DOHH2 (cell line): ENCODE measurements at regions not wholly inside any gene's neighbourhood (a gene's known extent, or its start where the extent isn't known, plus 50 kb on each side); places are given as distances from the start of the nearest gene placed in this dataset.

Experiments
- H3F3A ChIP-seq: fragments of 200-600 bp; sonication (generic), shearing (Covaris generic); 2 replicates; pipeline ENCODE4 v1.6.0; 2016; ENCODE audit warnings: antibody characterized with exemption, mild to moderate bottlenecking; ENCODE audit not compliant: control insufficient read depth, insufficient read depth
- H3K27ac ChIP-seq: fragments of 200-600 bp; sonication (generic); 2 replicates; pipeline ENCODE4 v1.5.1; 2014; ENCODE audit warnings: low read depth, mild to moderate bottlenecking, low read length, moderate library complexity
- H3K27me3 ChIP-seq: fragments of 200-600 bp; sonication (generic); 2 replicates; pipeline ENCODE4 v1.6.1; 2014; ENCODE audit warnings: mild to moderate bottlenecking, low read length, mixed read lengths; ENCODE audit not compliant: control insufficient read depth
- H3K36me3 ChIP-seq: fragments of 200-600 bp; sonication (generic); 2 replicates; pipeline ENCODE4 v1.6.1; 2014; ENCODE audit warnings: mild to moderate bottlenecking, low read length, moderate library complexity, mixed read lengths; ENCODE audit not compliant: control insufficient read depth
- H3K4me1 ChIP-seq: fragments of 200-600 bp; sonication (generic); 2 replicates; pipeline ENCODE4 v1.6.1; 2014; ENCODE audit warnings: mild to moderate bottlenecking, low read length, mixed read lengths; ENCODE audit not compliant: control insufficient read depth
- H3K4me2 ChIP-seq: fragments of 200-600 bp; sonication (generic); 2 replicates; pipeline ENCODE4 v1.6.0; 2014; ENCODE audit warnings: mild to moderate bottlenecking, low read length, moderate library complexity
- H3K4me3 ChIP-seq: fragments of 200-600 bp; sonication (generic); 2 replicates; pipeline ENCODE4 v1.5.1; 2014; ENCODE audit warnings: mild to moderate bottlenecking, low read length, mixed read lengths
- H3K79me2 ChIP-seq: fragments of 200-600 bp; sonication (generic); 2 replicates; pipeline ENCODE4 v1.6.1; 2014; ENCODE audit warnings: mild to moderate bottlenecking, low read length, mixed read lengths; ENCODE audit not compliant: control insufficient read depth
- H3K9me2 ChIP-seq: fragments of 200-600 bp; sonication (generic); replicated peaks from 2 replicates; pipeline ENCODE4 v1.6.1; 2014; ENCODE audit warnings: mild to moderate bottlenecking, low read length, mixed read lengths; ENCODE audit not compliant: control insufficient read depth
- H3K9me3 ChIP-seq: fragments of 200-600 bp; sonication (generic); 2 replicates; pipeline ENCODE4 v1.6.1; 2014; ENCODE audit warnings: antibody characterized with exemption, low read length, mixed read lengths; ENCODE audit not compliant: control insufficient read depth, insufficient read depth
- H4K20me1 ChIP-seq: fragments of 200-600 bp; sonication (generic); 2 replicates; pipeline ENCODE4 v1.6.0; 2014; ENCODE audit warnings: low read depth, mild to moderate bottlenecking, antibody characterized with exemption, low read length, moderate library complexity; ENCODE audit not compliant: control insufficient read depth, insufficient read depth
- EZH2phosphoT487 ChIP-seq: fragments of 200-600 bp; sonication (generic); IDR thresholded peaks from 2 replicates; pipeline ENCODE4 v1.6.1; 2017; ENCODE audit warnings: borderline replicate concordance, mild to moderate bottlenecking, antibody characterized with exemption, low read length, moderate library complexity, mixed read lengths
- TF ChIP-seq, protein P1 (sequence below): fragments of 200-600 bp; sonication (generic); IDR thresholded peaks from one replicate; pipeline ENCODE4 v1.5.1; 2014; ENCODE audit warnings: antibody characterized with exemption, mild to moderate bottlenecking, low read depth, low read length; ENCODE audit not compliant: poor library complexity, severe bottlenecking

DNA sequence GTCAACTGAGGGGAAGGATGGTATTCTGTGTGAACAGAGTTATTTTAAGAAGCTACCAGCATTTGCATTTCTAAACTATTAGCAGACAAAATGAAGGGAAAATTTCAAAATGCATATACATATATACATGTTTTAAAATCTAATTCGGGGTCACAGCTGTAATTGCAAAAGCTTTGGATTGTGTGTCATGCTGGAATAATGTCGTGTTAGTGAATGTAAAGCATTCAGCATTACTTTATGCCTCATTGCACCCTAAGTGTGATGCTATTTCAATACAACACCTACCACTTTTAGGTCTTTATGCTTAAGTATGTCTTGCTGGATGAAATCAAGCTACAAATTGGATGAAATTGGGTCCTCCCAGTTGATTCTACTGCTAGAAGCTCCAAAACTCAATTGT lies 687.6 kb upstream of the MEF2C start:
- H4K20me1 ChIP-seq = no peaks in the 10 kb centered on the region
- H3K36me3 ChIP-seq = no peaks in the 10 kb centered on the region
- H3K4me3 ChIP-seq = no peak overlapping the region
- H3K27me3 ChIP-seq = no peaks in the 10 kb centered on the region
- no peaks in the 10 kb centered on the region for H3K9me3 ChIP-seq
- no peaks in the 10 kb centered on the region for H3K4me1 ChIP-seq
- H3F3A ChIP-seq = no peaks in the 10 kb centered on the region
- TF ChIP-seq EZH2phosphoT487 = no peak
- TF ChIP-seq, protein P1, sequence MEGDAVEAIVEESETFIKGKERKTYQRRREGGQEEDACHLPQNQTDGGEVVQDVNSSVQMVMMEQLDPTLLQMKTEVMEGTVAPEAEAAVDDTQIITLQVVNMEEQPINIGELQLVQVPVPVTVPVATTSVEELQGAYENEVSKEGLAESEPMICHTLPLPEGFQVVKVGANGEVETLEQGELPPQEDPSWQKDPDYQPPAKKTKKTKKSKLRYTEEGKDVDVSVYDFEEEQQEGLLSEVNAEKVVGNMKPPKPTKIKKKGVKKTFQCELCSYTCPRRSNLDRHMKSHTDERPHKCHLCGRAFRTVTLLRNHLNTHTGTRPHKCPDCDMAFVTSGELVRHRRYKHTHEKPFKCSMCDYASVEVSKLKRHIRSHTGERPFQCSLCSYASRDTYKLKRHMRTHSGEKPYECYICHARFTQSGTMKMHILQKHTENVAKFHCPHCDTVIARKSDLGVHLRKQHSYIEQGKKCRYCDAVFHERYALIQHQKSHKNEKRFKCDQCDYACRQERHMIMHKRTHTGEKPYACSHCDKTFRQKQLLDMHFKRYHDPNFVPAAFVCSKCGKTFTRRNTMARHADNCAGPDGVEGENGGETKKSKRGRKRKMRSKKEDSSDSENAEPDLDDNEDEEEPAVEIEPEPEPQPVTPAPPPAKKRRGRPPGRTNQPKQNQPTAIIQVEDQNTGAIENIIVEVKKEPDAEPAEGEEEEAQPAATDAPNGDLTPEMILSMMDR = no peak
- H3K27ac ChIP-seq = no peak overlapping the region
- H3K79me2 ChIP-seq = no peaks in the 10 kb centered on the region
- H3K9me2 ChIP-seq = no peaks in the 10 kb centered on the region
- H3K4me2 ChIP-seq = no peak overlapping the region

DNA sequence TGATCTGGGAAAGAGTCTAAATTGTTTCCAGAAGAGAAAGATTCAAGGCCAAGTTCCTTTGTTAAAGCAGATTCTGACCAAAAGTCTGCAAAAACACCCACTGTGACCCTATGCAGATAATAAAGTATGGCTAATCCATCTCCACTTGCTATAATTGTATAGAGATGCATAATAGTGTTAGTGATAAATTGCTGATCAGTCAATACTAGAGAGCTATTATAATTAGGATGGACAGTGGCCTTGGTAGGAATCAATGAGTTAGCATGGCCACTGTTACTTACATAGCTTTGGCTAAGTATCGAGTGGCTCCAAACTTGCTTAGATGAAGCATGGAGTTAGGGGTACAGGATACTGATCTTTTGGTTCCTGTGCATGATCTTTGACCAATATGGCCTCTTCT lies 683.4 kb upstream of the MEF2C start:
- Histone ChIP-seq H3K9me2 (no peaks in the 10 kb centered on the region), H3K4me1 (no peaks in the 10 kb centered on the region), H3K4me2 (no peak overlapping the region), H4K20me1 (no peaks in the 10 kb centered on the region), H3K27ac (no peak overlapping the region), H3K9me3 (no peaks in the 10 kb centered on the region), H3K36me3 (no peaks in the 10 kb centered on the region), H3K27me3 (no peaks in the 10 kb centered on the region), H3K4me3 (no peak overlapping the region), H3K79me2 (no peaks in the 10 kb centered on the region), H3F3A (no peaks in the 10 kb centered on the region)
- TF ChIP-seq, protein P1 = no peak
- TF ChIP-seq EZH2phosphoT487 = no peak

DNA sequence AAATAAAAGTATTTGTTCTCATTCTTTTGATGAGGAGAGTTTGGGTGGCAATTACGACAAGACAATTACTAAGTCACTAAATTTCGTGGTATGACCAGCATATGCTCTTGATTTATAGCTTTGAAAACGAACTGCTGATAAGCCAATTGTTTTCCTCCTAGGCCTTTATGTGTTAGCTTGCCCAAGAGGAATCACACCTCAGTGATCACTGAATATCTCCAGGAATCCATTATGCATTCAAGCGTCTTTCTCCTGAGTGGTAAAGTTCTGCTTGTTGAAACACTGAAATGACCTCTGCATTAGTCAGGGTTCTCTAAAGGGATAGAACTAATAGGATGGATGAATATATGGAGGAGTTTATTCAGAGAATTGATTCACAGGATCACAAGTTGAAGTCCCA lies 677.7 kb upstream of the MEF2C start:
- Histone ChIP-seq H3K36me3 (no peaks in the 10 kb centered on the region), H3K27ac (no peak overlapping the region), H4K20me1 (no peaks in the 10 kb centered on the region), H3F3A (no peaks in the 10 kb centered on the region), H3K79me2 (no peaks in the 10 kb centered on the region), H3K9me3 (no peaks in the 10 kb centered on the region), H3K27me3 (no peaks in the 10 kb centered on the region), H3K9me2 (no peaks in the 10 kb centered on the region), H3K4me3 (no peak overlapping the region), H3K4me1 (no peaks in the 10 kb centered on the region), H3K4me2 (no peak overlapping the region)
- TF ChIP-seq, protein P1 = no peak
- TF ChIP-seq EZH2phosphoT487 = no peak

DNA sequence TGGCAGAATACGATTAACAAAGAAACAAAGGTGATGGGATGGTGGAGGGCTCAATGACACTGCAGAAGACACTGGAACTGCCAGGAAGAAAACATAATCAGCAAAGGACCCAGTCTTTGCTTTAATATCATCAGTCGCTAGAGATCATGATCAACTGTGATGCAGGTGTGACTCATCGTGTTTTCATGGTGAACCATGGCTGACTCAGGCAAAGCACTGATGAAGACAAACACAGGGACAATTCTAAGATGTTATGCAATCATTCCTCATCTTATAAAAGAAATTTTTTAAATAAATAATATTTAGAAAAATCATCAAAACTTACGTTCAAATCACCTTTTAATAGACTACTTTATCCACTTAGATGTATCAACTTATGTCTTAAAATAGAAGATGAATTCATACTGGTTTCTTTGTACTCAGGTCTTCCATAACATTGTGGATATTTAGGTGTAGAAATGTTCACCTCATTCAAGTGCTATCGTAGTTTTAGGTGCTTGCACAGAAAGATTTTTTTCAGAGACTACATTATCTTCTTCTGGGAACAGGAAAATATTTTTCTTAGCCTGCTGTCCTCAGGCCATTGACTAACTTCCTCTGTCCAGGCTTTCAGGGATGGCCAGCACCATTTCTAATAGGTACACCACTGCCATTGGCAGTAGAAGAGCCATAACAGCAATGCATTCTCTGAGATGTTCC lies 673.4 kb upstream of the MEF2C start:
- TF ChIP-seq, protein P1 = no peak
- no peak for TF ChIP-seq EZH2phosphoT487
- Histone ChIP-seq H3K79me2 (no peaks in the 10 kb centered on the region), H3F3A (no peaks in the 10 kb centered on the region), H3K9me2 (no peaks in the 10 kb centered on the region), H3K36me3 (no peaks in the 10 kb centered on the region), H3K4me2 (no peak overlapping the region), H3K4me3 (no peak overlapping the region), H3K27me3 (no peaks in the 10 kb centered on the region), H3K4me1 (no peaks in the 10 kb centered on the region), H4K20me1 (no peaks in the 10 kb centered on the region), H3K27ac (no peak overlapping the region), H3K9me3 (no peaks in the 10 kb centered on the region)
